ENCODE measurements at regions not wholly inside any gene's neighbourhood (a gene's known extent, or its start where the extent isn't known, plus 50 kb on each side); places are given as distances from the start of the nearest gene placed in this dataset.

DNA sequence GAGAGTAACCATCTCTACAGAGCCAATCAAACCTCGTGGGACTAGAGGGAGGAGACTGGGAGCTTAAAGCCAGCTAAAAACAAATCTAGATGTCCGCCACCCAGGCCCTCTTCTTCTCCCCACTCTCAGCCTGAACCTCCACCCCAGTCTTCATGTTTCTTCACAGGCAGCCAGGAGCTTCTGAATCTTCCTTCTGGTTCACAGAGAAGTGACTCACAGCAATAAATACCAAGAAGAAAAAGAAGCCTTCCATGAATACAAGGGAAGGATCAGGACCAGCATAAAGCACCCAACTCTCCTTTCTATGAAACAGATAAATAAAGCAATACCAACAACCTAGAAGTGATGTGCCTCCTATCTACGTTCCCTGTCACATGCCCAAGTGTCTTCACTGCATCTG lies 103.3 kb upstream of the SLIT3 start:
- TF ChIP-seq, protein P1, sequence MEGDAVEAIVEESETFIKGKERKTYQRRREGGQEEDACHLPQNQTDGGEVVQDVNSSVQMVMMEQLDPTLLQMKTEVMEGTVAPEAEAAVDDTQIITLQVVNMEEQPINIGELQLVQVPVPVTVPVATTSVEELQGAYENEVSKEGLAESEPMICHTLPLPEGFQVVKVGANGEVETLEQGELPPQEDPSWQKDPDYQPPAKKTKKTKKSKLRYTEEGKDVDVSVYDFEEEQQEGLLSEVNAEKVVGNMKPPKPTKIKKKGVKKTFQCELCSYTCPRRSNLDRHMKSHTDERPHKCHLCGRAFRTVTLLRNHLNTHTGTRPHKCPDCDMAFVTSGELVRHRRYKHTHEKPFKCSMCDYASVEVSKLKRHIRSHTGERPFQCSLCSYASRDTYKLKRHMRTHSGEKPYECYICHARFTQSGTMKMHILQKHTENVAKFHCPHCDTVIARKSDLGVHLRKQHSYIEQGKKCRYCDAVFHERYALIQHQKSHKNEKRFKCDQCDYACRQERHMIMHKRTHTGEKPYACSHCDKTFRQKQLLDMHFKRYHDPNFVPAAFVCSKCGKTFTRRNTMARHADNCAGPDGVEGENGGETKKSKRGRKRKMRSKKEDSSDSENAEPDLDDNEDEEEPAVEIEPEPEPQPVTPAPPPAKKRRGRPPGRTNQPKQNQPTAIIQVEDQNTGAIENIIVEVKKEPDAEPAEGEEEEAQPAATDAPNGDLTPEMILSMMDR (conservative IDR thresholded peaks at IDR 0.05) = no peak
- no peak for TF ChIP-seq ZFX (IDR thresholded peaks at IDR 0.05)

Measured in C4-2B (cell line).